ENCODE measurements at regions not wholly inside any gene's neighbourhood (a gene's known extent, or its start where the extent isn't known, plus 50 kb on each side); places are given as distances from the start of the nearest gene placed in this dataset.

- no peak for DNase-seq (ENCODE audit: low read depth in 3 of 3)
Measured at GRCh38 chrX:131703646-131704045, 159.8 kb downstream of the OR13H1 start.

GRCh38 chrX:131704136-131704695 lies 160.3 kb downstream of the OR13H1 start:
- DNase-seq (ENCODE audit: low read depth in 3 of 3) = no peak

GRCh38 chrX:131709553-131709952 lies 165.7 kb downstream of the OR13H1 start:
- no peak for DNase-seq (ENCODE audit: low read depth in 3 of 3)

- no peak for DNase-seq (ENCODE audit: low read depth in 3 of 3)
Measured at GRCh38 chrX:131711478-131711867, 167.6 kb downstream of the OR13H1 start.

GRCh38 chrX:131723646-131724045 lies 179.8 kb downstream of the OR13H1 start:
- DNase-seq (ENCODE audit: low read depth in 3 of 3) = no peak

GRCh38 chrX:131724292-131724691 lies 180.4 kb downstream of the OR13H1 start:
- DNase-seq (ENCODE audit: low read depth in 3 of 3) = no peak

- no peak for DNase-seq (ENCODE audit: low read depth in 3 of 3)
Measured at GRCh38 chrX:131725001-131725654, 181.3 kb downstream of the OR13H1 start.

- DNase-seq (ENCODE audit: low read depth in 3 of 3) = no peak
Measured at GRCh38 chrX:131727778-131728177, 183.9 kb downstream of the OR13H1 start.

- no peak for DNase-seq (ENCODE audit: low read depth in 3 of 3)
Measured at GRCh38 chrX:131728295-131729145, 184.6 kb downstream of the OR13H1 start.

GRCh38 chrX:131729295-131729694 lies 185.4 kb downstream of the OR13H1 start:
- no peak for DNase-seq (ENCODE audit: low read depth in 3 of 3)

- DNase-seq (ENCODE audit: low read depth in 3 of 3) = no peak
Measured at GRCh38 chrX:131734621-131735020, 190.7 kb downstream of the OR13H1 start.

- no peak for DNase-seq (ENCODE audit: low read depth in 3 of 3)
Measured at GRCh38 chrX:131735127-131735526, 191.3 kb downstream of the OR13H1 start.

- no peak for DNase-seq (ENCODE audit: low read depth in 3 of 3)
Measured at GRCh38 chrX:131739823-131740222, 195.9 kb downstream of the OR13H1 start.

GRCh38 chrX:131741103-131741581 lies 197.3 kb downstream of the OR13H1 start:
- DNase-seq (ENCODE audit: low read depth in 3 of 3) = no peak

- DNase-seq (ENCODE audit: low read depth in 3 of 3) = no peak
Measured at GRCh38 chrX:131745942-131746489, 202.1 kb downstream of the OR13H1 start.

GRCh38 chrX:131746491-131746968 lies 202.7 kb downstream of the OR13H1 start:
- DNase-seq (ENCODE audit: low read depth in 3 of 3) = no peak

GRCh38 chrX:131747173-131747572 lies 203.3 kb downstream of the OR13H1 start:
- no peak for DNase-seq (ENCODE audit: low read depth in 3 of 3)

GRCh38 chrX:131752493-131753198 lies 208.8 kb downstream of the OR13H1 start:
- no peak for DNase-seq (ENCODE audit: low read depth in 3 of 3)

- DNase-seq (ENCODE audit: low read depth in 3 of 3) = no peak
Measured at GRCh38 chrX:131762802-131763234, 218.9 kb downstream of the OR13H1 start.

- DNase-seq (ENCODE audit: low read depth in 3 of 3) = no peak
Measured at GRCh38 chrX:131763674-131764073, 219.8 kb downstream of the OR13H1 start.

- DNase-seq (ENCODE audit: low read depth in 3 of 3) = no peak
Measured at GRCh38 chrX:131764216-131764615, 220.3 kb downstream of the OR13H1 start.

All from stimulated activated CD4-positive, alpha-beta T cell treated with anti-CD3 and anti-CD28 coated beads, TNF-alpha, amount 100 ng/mL, for 24 hours (primary cell).